Mesendoderm (in vitro differentiated cells): ENCODE measurements at regions not wholly inside any gene's neighbourhood (a gene's known extent, or its start where the extent isn't known, plus 50 kb on each side); places are given as distances from the start of the nearest gene placed in this dataset.

ENCODE experiments used
- DNase-seq: peaks from one replicate; pipeline ENCODE4 v3.0.0; 2013
- H2AK5ac ChIP-seq: 2 replicates; pipeline ENCODE4 v1.6.1; 2013; ENCODE audit warnings: low read length, inconsistent platforms
- H2BK120ac ChIP-seq: 2 replicates; pipeline ENCODE4 v1.6.1; 2013; ENCODE audit warnings: low read depth, mild to moderate bottlenecking, low read length, moderate library complexity, mixed read lengths
- H2BK15ac ChIP-seq: replicated peaks from 2 replicates; pipeline ENCODE4 v1.6.1; 2013; ENCODE audit warnings: low read depth, mild to moderate bottlenecking, moderate library complexity
- H2BK5ac ChIP-seq: 2 replicates; pipeline ENCODE4 v1.6.1; 2013; ENCODE audit warnings: low read length, inconsistent platforms
- H3K18ac ChIP-seq: 2 replicates; pipeline ENCODE4 v1.6.1; 2013; ENCODE audit warnings: mild to moderate bottlenecking, low read length, mixed read lengths
- H3K23ac ChIP-seq: one replicate; pipeline ENCODE4 v1.6.1; 2013; ENCODE audit warnings: low read length
- H3K27ac ChIP-seq: 2 replicates; pipeline ENCODE4 v1.5.1; 2013; ENCODE audit warnings: low read depth, mild to moderate bottlenecking, inconsistent platforms, low read length, moderate library complexity
- H3K27me3 ChIP-seq: 2 replicates; pipeline ENCODE4 v1.6.1; 2013; ENCODE audit warnings: low read length, control low read depth, mild to moderate bottlenecking, inconsistent platforms; ENCODE audit not compliant: insufficient read depth, poor library complexity
- H3K36me3 ChIP-seq: 2 replicates; pipeline ENCODE4 v1.6.1; 2013; ENCODE audit warnings: low read length, inconsistent platforms; ENCODE audit not compliant: control insufficient read depth, insufficient read depth
- H3K4ac ChIP-seq: one replicate; pipeline ENCODE4 v1.6.1; 2013; ENCODE audit warnings: low read depth, mild to moderate bottlenecking, low read length, moderate library complexity
- H3K4me1 ChIP-seq: 2 replicates; pipeline ENCODE4 v1.6.1; 2013; ENCODE audit warnings: low read depth, low read length, inconsistent platforms; ENCODE audit not compliant: control insufficient read depth
- H3K4me2 ChIP-seq: 2 replicates; pipeline ENCODE4 v1.6.1; 2013; ENCODE audit warnings: low read length
- H3K4me3 ChIP-seq: 2 replicates; pipeline ENCODE4 v1.5.1; 2013; ENCODE audit warnings: mild to moderate bottlenecking, low read length
- H3K56ac ChIP-seq: one replicate; pipeline ENCODE4 v1.6.1; 2013; ENCODE audit warnings: low read length
- H3K79me1 ChIP-seq: 2 replicates; pipeline ENCODE4 v1.6.1; 2013; ENCODE audit warnings: low read length, inconsistent platforms
- H3K79me2 ChIP-seq: 2 replicates; pipeline ENCODE4 v1.6.1; 2013; ENCODE audit warnings: mild to moderate bottlenecking, low read length; ENCODE audit not compliant: control insufficient read depth, insufficient read depth
- H3K9ac ChIP-seq: 2 replicates; pipeline ENCODE4 v1.6.1; 2013; ENCODE audit warnings: low read length, inconsistent platforms
- H4K5ac ChIP-seq: one replicate; pipeline ENCODE4 v1.6.1; 2013; ENCODE audit warnings: low read length
- H4K8ac ChIP-seq: one replicate; pipeline ENCODE4 v1.6.1; 2013; ENCODE audit warnings: low read depth, mild to moderate bottlenecking, control low read depth, low read length, moderate library complexity
- WGBS: extraction: QIAGEN DNeasy Blood & Tissue Kit; methylation state at CpG from one replicate; pipeline ENCODE4 v1.1.7; 2013; ENCODE audit warnings: low lambda C conversion rate, missing lambda C conversion rate; ENCODE audit not compliant: insufficient coverage; ENCODE audit errors: extremely low coverage; 5-methylcytosine and 5-hydroxymethylcytosine counted together

DNA sequence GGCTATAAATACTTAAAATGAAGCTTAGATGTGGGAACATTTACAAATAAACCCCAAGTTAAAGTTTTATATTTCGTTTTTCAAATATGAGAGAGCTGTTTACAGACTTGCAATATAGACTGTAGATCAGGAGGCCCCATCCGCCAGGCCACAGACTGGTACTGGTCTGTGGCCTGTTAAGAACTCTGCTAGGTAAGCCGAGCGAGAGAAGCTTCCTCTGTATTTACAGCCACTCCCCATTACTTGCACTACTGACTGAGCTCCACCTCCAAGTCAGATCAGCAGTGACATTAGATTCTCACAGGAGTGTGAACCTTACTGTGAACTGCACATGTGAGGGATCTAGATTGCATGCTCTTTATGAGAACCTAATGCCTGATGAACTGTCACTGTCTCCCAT, 561.4 kb upstream of the FAM174A start:
- Histone ChIP-seq H3K56ac (no peak overlapping the region), H2BK15ac (no peak overlapping the region), H3K79me2 (no peaks in the 10 kb centered on the region), H4K5ac (no peak overlapping the region), H3K79me1 (no peaks in the 10 kb centered on the region), H3K27ac (no peak overlapping the region), H3K27me3 (no peaks in the 10 kb centered on the region), H3K9ac (no peak overlapping the region), H3K4me2 (no peak overlapping the region), H3K4ac (no peak overlapping the region), H2BK5ac (no peak overlapping the region), H3K4me1 (no peaks in the 10 kb centered on the region), H3K23ac (no peak overlapping the region), H3K36me3 (no peaks in the 10 kb centered on the region), H2AK5ac (no peak overlapping the region), H3K18ac (no peak overlapping the region), H4K8ac (no peak overlapping the region), H3K4me3 (no peak overlapping the region), H2BK120ac (no peak overlapping the region)
- peak; percentile 7 for DNase-seq
- WGBS: no CpG with 5 or more reads among the region's 4 CpGs

DNA sequence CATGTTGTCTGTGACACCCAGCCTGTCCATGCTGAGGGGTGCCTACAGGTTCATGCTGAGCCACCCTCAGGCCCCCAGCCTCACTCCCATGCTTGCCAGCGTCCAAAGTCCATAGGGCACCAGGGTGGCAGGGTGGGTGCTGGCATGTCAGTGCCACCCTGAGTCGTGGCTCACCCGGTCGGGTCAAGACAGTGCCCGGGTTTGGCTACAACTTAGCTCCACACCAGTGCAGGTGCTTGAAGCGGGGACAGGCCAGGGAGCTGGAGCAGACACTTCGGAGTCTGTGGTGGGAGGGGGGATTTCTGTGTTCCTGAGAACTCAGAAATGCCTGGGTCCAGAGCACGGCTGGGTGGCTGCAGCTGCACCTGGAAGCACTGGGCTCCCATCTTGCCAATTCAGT, 579.2 kb upstream of the FAM174A start:
- Histone ChIP-seq H3K36me3 (no peaks in the 10 kb centered on the region), H2AK5ac (no peak overlapping the region), H4K5ac (no peak overlapping the region), H3K56ac (no peak overlapping the region), H3K79me1 (no peaks in the 10 kb centered on the region), H3K27ac (no peak overlapping the region), H2BK15ac (no peak overlapping the region), H4K8ac (no peak overlapping the region), H2BK5ac (no peak overlapping the region), H3K27me3 (no peaks in the 10 kb centered on the region), H3K4me3 (no peak overlapping the region), H3K4me2 (no peak overlapping the region), H3K4ac (no peak overlapping the region), H3K9ac (no peak overlapping the region), H3K4me1 (no peaks in the 10 kb centered on the region), H3K23ac (no peak overlapping the region), H2BK120ac (no peak overlapping the region), H3K79me2 (no peaks in the 10 kb centered on the region), H3K18ac (no peak overlapping the region)
- WGBS: no CpG with 5 or more reads among the region's 8 CpGs
- DNase-seq: no peak

DNA sequence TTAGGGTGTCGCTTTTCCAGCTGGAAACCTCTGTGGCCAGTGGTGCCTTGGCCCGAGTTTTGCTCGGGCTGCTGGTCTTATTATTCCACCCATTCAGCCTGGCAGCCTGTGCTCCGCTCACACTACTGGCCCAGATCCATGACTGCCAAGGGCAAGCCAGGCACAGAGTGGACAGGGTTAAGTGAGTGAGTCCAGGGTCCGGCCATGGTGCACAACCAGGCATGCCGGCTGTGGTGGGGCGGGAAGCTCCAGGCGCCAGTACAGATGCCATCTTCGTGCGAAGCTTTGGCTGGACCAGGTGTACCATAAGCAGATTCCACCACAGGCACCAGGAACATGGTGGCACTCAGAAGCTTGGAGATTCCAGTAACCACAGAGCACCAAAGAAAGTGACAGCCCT, 580.2 kb upstream of the FAM174A start:
- no peak overlapping the region for H2AK5ac ChIP-seq
- H4K5ac ChIP-seq: no peak overlapping the region
- H3K4me2 ChIP-seq: no peak overlapping the region
- no peaks in the 10 kb centered on the region for H3K4me1 ChIP-seq
- no peak overlapping the region for H3K9ac ChIP-seq
- no peak overlapping the region for H2BK120ac ChIP-seq
- no peak overlapping the region for H3K27ac ChIP-seq
- no peaks in the 10 kb centered on the region for H3K79me2 ChIP-seq
- H3K36me3 ChIP-seq: no peaks in the 10 kb centered on the region
- no peak overlapping the region for H3K18ac ChIP-seq
- no peaks in the 10 kb centered on the region for H3K79me1 ChIP-seq
- H4K8ac ChIP-seq: no peak overlapping the region
- H2BK15ac ChIP-seq: no peak overlapping the region
- H3K4ac ChIP-seq: no peak overlapping the region
- H3K56ac ChIP-seq: no peak overlapping the region
- WGBS: no CpG with 5 or more reads among the region's 10 CpGs
- H3K23ac ChIP-seq: no peak overlapping the region
- H2BK5ac ChIP-seq: no peak overlapping the region
- no peaks in the 10 kb centered on the region for H3K27me3 ChIP-seq
- no peak overlapping the region for H3K4me3 ChIP-seq
- no peak for DNase-seq

DNA sequence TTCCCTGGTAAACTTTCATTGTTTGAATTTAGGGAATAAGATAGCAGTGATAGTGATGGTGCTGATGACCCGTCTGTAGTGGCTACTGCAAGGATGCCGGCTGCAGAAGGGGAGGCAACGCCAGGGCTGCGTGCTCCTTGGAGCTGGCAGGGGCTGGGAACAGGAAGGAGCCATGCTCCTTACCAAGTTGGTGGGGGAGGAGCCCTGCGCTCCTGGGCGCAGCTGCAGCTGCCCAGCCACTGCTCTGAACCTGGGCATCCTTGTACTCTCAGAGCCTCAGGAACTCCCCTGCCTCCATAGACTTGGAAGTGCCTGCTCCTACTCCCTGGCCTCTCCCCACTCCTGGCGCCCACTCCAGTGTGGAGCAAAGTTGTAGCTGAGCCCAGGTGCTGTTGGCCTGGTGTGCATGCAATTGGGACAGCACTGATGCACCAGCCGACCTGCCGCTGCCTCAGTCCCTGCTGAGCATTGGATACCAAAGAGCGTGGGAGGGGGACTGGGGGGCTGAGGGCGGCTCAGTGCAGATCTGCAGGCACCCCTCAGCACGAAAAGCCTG, 585.1 kb upstream of the FAM174A start:
- Histone ChIP-seq H3K27me3 (no peaks in the 10 kb centered on the region), H4K8ac (no peak overlapping the region), H3K4me2 (no peak overlapping the region), H3K4me3 (no peak overlapping the region), H3K79me2 (no peaks in the 10 kb centered on the region), H3K56ac (no peak overlapping the region), H3K4me1 (no peaks in the 10 kb centered on the region), H3K79me1 (no peaks in the 10 kb centered on the region), H3K9ac (no peak overlapping the region), H2AK5ac (no peak overlapping the region), H3K27ac (no peak overlapping the region), H2BK120ac (no peak overlapping the region), H3K36me3 (no peaks in the 10 kb centered on the region), H2BK15ac (no peak overlapping the region), H3K23ac (no peak overlapping the region), H3K18ac (no peak overlapping the region), H3K4ac (no peak overlapping the region), H4K5ac (no peak overlapping the region), H2BK5ac (no peak overlapping the region)
- no CpG with 5 or more reads among the region's 12 CpGs for WGBS
- DNase-seq: no peak

DNA sequence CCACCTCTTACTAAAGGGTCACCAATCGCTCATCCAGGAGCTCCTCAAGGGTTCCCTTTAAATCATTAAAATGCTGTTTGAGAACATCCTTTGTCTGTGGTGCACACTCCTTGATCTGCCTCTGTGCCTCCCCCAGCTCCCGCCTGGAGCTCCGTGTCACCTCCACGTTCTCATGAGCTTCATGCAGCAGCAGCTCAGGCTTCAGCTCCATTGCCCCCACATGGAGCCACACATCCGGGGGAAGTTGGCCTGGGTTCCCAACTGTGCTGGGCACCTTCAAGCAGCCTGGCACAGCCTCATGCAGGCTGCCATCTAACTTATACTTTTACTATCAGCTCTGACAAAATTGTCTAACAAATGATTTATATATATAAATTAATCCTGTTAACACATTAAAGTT, 585.8 kb upstream of the FAM174A start:
- no peak overlapping the region for H3K4me2 ChIP-seq
- no peak overlapping the region for H2BK120ac ChIP-seq
- WGBS: no CpG with 5 or more reads among the region's 5 CpGs
- H3K27me3 ChIP-seq: no peaks in the 10 kb centered on the region
- H2AK5ac ChIP-seq: no peak overlapping the region
- H3K23ac ChIP-seq: no peak overlapping the region
- no peak overlapping the region for H4K8ac ChIP-seq
- H2BK5ac ChIP-seq: no peak overlapping the region
- H3K4me1 ChIP-seq: no peaks in the 10 kb centered on the region
- no peaks in the 10 kb centered on the region for H3K79me2 ChIP-seq
- no peak overlapping the region for H2BK15ac ChIP-seq
- H3K4me3 ChIP-seq: no peak overlapping the region
- no peaks in the 10 kb centered on the region for H3K36me3 ChIP-seq
- H3K56ac ChIP-seq: no peak overlapping the region
- no peak overlapping the region for H3K9ac ChIP-seq
- no peaks in the 10 kb centered on the region for H3K79me1 ChIP-seq
- no peak for DNase-seq
- no peak overlapping the region for H3K18ac ChIP-seq
- H3K4ac ChIP-seq: no peak overlapping the region
- H3K27ac ChIP-seq: no peak overlapping the region
- H4K5ac ChIP-seq: no peak overlapping the region

DNA sequence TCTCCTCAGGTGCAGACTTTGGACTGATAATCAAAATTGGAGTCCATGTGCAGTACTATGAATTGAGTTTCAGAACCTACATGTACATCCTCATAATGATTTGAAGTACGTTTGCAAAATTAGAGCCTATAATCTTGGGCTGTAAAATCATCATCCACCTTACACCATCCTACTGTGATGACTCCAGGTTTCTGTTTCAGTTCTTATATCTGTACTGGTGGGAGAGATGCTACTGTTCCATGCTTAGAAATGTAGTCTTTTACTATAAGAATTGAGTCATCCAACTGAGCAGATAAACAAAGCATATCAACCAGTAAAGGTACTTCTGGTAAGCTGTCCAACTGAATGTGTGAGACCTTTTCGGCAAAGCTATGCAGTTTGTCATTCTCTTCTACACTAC, 586.3 kb upstream of the FAM174A start:
- H3K27me3 ChIP-seq: no peaks in the 10 kb centered on the region
- H4K8ac ChIP-seq: no peak overlapping the region
- H3K4me2 ChIP-seq: no peak overlapping the region
- H3K56ac ChIP-seq: no peak overlapping the region
- no peaks in the 10 kb centered on the region for H3K79me1 ChIP-seq
- H3K4ac ChIP-seq: no peak overlapping the region
- no peak overlapping the region for H3K4me3 ChIP-seq
- H2BK5ac ChIP-seq: no peak overlapping the region
- no CpG with 5 or more reads among the region's 2 CpGs for WGBS
- H3K36me3 ChIP-seq: no peaks in the 10 kb centered on the region
- H3K27ac ChIP-seq: no peak overlapping the region
- no peak overlapping the region for H3K18ac ChIP-seq
- H2AK5ac ChIP-seq: no peak overlapping the region
- H3K79me2 ChIP-seq: no peaks in the 10 kb centered on the region
- DNase-seq: no peak
- H3K23ac ChIP-seq: no peak overlapping the region
- no peak overlapping the region for H4K5ac ChIP-seq
- H3K4me1 ChIP-seq: no peaks in the 10 kb centered on the region
- H3K9ac ChIP-seq: no peak overlapping the region
- no peak overlapping the region for H2BK15ac ChIP-seq
- no peak overlapping the region for H2BK120ac ChIP-seq
